ENCODE measurements at regions not wholly inside any gene's neighbourhood (a gene's known extent, or its start where the extent isn't known, plus 50 kb on each side); places are given as distances from the start of the nearest gene placed in this dataset.

- intact Hi-C loops (cut with micrococcal nuclease) = loop anchor here (10.0 kb wide), 1 partner anchor 199 kb away; no protein-coding TSS in a partner anchor
Measured at GRCh38 chr6:104325341-104326172, 534.2 kb downstream of the HACE1 start.

- intact Hi-C loops (cut with micrococcal nuclease) = loop anchor here (10.0 kb wide), 1 partner anchor 200 kb away; no protein-coding TSS in a partner anchor
Measured at GRCh38 chr6:104324301-104324700, 535.4 kb downstream of the HACE1 start.

GRCh38 chr6:104322841-104323240 is 536.9 kb downstream of the HACE1 start:
- intact Hi-C loops (cut with micrococcal nuclease) = loop anchor here (10.0 kb wide), 1 partner anchor 202 kb away; no protein-coding TSS in a partner anchor

- intact Hi-C loops (cut with micrococcal nuclease) = loop anchor here (10.0 kb wide), 1 partner anchor 204 kb away; no protein-coding TSS in a partner anchor
Measured at GRCh38 chr6:104321301-104321700, 538.4 kb downstream of the HACE1 start.

GRCh38 chr6:104320896-104321295 is 538.8 kb downstream of the HACE1 start:
- intact Hi-C loops (cut with micrococcal nuclease) = loop anchor here (10.0 kb wide), 1 partner anchor 204 kb away; no protein-coding TSS in a partner anchor

DNA sequence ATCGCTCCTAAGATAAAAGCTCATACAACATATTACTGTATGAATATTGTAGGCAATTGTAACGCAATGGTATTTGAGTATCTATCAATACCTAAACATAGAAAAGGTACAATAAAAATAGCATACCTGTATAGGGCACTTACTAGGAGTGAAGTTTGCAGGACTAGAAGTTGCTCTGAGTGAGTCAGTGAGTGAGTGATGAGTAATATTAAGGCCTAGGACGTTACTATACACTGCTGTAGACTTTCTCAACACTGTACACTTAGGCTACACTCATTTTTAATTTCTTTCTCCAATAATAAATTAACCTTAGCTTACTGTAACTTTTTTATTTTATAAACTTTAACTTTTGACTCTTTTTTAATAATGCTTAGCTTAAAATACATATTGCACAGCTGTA is 546.9 kb downstream of the HACE1 start:
- intact Hi-C loops (cut with micrococcal nuclease) = no loop called here

GRCh38 chr6:104306211-104306610 is 553.5 kb downstream of the HACE1 start:
- intact Hi-C loops (cut with micrococcal nuclease) = no loop called here

- intact Hi-C loops (cut with micrococcal nuclease) = no loop called here
Measured at GRCh38 chr6:104305206-104305605, 554.5 kb downstream of the HACE1 start.

GRCh38 chr6:104301951-104302350 is 557.8 kb downstream of the HACE1 start:
- intact Hi-C loops (cut with micrococcal nuclease) = no loop called here

DNA sequence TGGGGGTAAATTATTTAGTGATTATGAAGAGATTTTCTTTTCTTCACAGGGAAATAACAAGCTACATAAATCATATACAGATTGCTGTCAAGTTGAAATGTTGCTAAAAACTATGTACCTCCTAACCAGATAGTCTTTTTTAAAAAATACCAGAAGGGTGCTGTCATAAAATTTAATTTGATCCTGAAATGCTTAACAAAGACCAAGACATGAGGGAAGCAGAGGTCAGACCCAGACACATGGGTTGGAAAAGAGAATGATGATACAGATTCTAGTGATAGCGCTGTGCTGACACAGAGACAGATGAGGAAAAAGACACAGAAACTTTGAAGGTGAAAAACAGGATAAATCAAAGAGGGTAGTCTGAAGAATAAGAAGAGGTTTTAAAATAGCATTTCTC is 573.1 kb downstream of the HACE1 start:
- intact Hi-C loops (cut with micrococcal nuclease) = no loop called here

DNA sequence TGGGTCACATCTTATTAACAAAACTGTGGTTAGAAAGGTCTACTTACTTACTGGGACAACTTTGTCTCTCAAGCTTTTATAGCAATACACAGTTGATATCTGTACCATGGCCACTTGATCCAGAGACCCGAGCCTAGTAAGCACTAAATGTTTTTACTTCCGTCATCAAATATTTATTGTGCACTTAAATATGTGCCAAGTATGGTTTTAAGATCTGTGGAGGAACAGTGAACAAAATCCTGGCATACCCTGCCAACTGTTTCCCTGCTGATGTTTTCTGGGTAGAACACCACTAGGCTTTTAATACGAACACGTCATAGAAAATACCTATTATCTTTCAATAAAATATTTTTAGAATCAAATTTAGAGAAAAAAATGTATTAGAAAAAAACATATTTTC is 574.8 kb downstream of the HACE1 start:
- intact Hi-C loops (cut with micrococcal nuclease) = no loop called here

GRCh38 chr6:104282581-104282980 is 577.1 kb downstream of the HACE1 start:
- intact Hi-C loops (cut with micrococcal nuclease) = no loop called here

DNA sequence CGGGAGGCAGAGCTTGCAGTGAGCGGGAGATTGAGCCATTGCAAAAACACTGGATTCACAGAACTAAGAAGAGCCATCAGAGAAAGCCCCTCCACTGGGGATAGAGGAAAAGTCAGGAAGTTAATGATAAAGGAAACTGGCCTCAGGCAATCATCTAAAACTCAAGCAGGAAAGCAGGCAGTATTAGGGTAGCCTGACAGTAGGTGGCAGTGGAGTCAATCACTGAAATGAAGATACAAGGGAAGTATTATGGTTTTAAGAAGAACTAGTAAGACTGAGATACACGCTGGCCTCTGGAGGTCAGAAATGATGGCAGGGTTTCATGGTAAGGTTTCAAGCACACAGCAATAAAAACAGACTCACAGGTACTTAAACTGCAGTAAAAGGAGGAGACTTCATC is 578.3 kb downstream of the HACE1 start:
- intact Hi-C loops (cut with micrococcal nuclease) = no loop called here

- intact Hi-C loops (cut with micrococcal nuclease) = no loop called here
Measured at GRCh38 chr6:104268389-104268788, 591.3 kb downstream of the HACE1 start.

DNA sequence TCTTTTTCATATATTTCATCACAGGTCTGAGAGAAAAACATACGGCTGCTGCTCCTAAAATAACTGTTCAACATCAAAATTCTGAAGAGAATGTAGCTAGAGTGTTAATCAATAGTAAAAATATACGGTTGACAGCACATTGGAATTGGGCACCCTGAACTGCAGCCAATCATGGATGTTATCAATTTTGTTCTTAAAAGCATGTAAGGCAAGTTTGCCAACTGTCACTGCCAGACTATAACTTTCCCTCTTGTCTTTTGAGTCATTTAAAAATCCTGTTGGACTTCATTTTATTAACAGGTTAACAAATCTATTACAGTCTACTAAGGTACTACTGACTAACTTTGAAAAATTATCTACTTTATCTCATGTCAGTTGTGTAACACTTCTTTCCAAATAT is 592.8 kb downstream of the HACE1 start:
- intact Hi-C loops (cut with micrococcal nuclease) = no loop called here

GRCh38 chr6:104256646-104257045 is 603.1 kb downstream of the HACE1 start:
- intact Hi-C loops (cut with micrococcal nuclease) = no loop called here

GRCh38 chr6:104253236-104253635 is 606.5 kb downstream of the HACE1 start:
- intact Hi-C loops (cut with micrococcal nuclease) = no loop called here

GRCh38 chr6:104252276-104252675 is 607.4 kb downstream of the HACE1 start:
- intact Hi-C loops (cut with micrococcal nuclease) = no loop called here

DNA sequence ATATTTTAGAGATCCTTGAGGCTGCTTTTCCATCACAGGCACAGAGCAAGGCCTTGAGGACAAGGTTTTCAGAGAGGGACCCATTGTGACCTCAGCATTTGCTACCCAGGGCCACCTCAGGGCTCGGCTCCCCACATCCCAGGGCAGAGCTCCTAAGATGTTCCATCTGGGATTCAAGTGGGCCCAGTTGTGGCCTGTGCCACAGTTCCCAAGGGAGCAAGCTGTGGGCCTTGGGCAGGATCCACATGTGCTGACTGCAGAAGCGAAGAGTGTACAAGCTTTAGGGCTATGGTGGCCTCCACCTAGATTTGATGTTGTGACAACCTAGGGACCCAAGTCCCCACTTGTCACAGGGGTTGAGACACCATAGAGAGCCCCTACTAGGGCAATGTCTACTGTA is 608.1 kb downstream of the HACE1 start:
- intact Hi-C loops (cut with micrococcal nuclease) = no loop called here

- intact Hi-C loops (cut with micrococcal nuclease) = no loop called here
Measured at GRCh38 chr6:104240865-104241264, 618.9 kb downstream of the HACE1 start.

DNA sequence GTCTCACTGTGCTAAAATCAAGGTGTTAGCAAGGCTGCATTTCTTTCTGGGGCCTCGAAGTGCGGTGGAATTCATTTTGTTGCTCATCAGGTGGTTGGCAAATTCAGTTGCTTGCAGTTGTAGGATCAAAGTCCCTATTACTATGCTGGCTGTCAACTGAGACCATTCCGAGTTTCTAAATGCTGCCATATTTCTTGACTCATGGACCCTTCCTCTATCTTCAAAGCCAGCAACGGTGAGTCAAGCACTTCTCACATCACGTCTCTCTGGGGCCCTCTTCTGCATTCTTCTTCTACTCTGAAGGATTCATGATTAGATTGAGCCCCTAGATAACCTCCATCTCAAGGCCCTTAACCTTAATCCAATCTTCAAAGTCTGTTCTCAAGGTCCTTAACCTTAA is 619.7 kb downstream of the HACE1 start:
- intact Hi-C loops (cut with micrococcal nuclease) = no loop called here

DNA sequence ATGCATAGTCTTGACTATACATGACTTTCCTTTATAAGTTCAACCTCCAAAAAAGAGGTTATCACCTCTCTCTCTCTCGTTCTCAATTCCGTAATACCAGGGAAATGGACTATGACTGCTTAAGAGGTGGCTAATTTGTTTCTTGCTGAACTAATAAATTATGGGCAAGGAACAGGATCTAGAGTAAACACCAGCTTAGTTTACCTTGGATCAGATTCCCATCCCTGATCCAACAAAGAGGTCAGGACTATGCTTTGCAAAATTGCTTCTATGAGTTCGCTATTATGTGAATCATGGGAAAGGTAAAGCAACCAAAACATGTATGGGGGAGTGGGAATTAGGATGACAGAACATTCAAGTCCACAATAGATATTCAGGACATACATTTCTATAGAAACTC is 630.7 kb downstream of the HACE1 start:
- intact Hi-C loops (cut with micrococcal nuclease) = no loop called here

DNA sequence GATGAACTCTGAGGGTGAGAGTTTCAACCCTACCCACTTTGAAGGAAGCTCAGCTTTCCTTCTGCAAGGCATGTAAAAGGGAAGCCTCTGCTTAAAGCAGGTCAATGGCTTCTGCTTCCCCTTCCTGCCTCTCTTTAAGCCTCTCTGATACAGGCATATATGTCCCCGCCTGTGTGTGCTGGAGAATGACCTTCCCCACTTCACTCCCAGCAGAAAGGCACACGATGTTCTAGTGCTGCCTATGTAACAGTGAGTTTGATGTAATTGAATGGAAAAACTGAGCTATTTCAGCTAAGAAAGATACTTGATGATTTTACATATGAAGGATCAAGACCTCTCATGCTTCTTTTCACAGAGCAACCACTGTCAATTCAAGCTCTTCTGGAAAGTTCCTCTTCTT is 632.2 kb downstream of the HACE1 start:
- intact Hi-C loops (cut with micrococcal nuclease) = no loop called here
